ENCODE measurements at regions not wholly inside any gene's neighbourhood (a gene's known extent, or its start where the extent isn't known, plus 50 kb on each side); places are given as distances from the start of the nearest gene placed in this dataset.

DNA sequence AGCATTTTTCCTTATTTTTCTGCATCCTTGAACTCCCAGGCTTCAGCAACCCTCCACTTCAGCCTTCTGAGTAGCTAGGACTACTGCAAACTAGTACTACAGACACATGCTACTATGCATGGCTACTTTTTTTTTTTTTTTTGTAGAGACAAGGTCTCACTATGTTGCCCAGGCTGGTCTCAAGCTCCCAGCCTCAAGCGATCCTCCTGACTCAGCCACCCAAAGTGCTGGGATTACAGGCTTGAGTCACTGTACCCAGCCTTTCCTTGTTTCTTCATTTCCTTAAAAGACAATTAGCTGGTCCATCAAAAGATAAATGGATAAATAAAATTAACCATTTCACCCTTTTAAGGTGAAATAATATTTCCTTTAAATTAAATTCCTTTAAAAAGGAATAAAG is 205.8 kb downstream of the SPTSSA start:
- Mint-ChIP-seq H3K27me3 (no peaks in the 10 kb centered on the region), H3K9me3 (ENCODE audit: low read depth) (no peaks in the 10 kb centered on the region), H3K4me1 (ENCODE audit: low read depth) (no peaks in the 10 kb centered on the region), H3K27ac (no peak overlapping the region), H3K4me3 (ENCODE audit: low read depth) (no peak overlapping the region), H3K36me3 (ENCODE audit: insufficient read depth) (no peaks in the 10 kb centered on the region)
- no peak for DNase-seq (ENCODE audit: low spot score, unreplicated experiment)
- TF ChIP-seq, protein P1, sequence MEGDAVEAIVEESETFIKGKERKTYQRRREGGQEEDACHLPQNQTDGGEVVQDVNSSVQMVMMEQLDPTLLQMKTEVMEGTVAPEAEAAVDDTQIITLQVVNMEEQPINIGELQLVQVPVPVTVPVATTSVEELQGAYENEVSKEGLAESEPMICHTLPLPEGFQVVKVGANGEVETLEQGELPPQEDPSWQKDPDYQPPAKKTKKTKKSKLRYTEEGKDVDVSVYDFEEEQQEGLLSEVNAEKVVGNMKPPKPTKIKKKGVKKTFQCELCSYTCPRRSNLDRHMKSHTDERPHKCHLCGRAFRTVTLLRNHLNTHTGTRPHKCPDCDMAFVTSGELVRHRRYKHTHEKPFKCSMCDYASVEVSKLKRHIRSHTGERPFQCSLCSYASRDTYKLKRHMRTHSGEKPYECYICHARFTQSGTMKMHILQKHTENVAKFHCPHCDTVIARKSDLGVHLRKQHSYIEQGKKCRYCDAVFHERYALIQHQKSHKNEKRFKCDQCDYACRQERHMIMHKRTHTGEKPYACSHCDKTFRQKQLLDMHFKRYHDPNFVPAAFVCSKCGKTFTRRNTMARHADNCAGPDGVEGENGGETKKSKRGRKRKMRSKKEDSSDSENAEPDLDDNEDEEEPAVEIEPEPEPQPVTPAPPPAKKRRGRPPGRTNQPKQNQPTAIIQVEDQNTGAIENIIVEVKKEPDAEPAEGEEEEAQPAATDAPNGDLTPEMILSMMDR (IDR thresholded peaks at IDR 0.05; ENCODE audit: unreplicated experiment), result no peak

GRCh38 chr14:34254571-34254970 is 207.5 kb downstream of the SPTSSA start:
- Mint-ChIP-seq H3K4me3 (ENCODE audit: low read depth) (no peak overlapping the region), H3K27ac (no peak overlapping the region), H3K36me3 (ENCODE audit: insufficient read depth) (no peaks in the 10 kb centered on the region), H3K9me3 (ENCODE audit: low read depth) (no peaks in the 10 kb centered on the region), H3K27me3 (no peaks in the 10 kb centered on the region), H3K4me1 (ENCODE audit: low read depth) (no peaks in the 10 kb centered on the region)
- TF ChIP-seq, protein P1 (IDR thresholded peaks at IDR 0.05; ENCODE audit: unreplicated experiment), result no peak
- no peak for DNase-seq (ENCODE audit: low spot score, unreplicated experiment)

- no peak for DNase-seq (ENCODE audit: low spot score, unreplicated experiment)
- Mint-ChIP-seq H3K4me3 (ENCODE audit: low read depth) (no peak overlapping the region), H3K27ac (no peak overlapping the region), H3K27me3 (no peaks in the 10 kb centered on the region), H3K36me3 (ENCODE audit: insufficient read depth) (no peaks in the 10 kb centered on the region), H3K9me3 (ENCODE audit: low read depth) (no peaks in the 10 kb centered on the region), H3K4me1 (ENCODE audit: low read depth) (no peaks in the 10 kb centered on the region)
- TF ChIP-seq, protein P1 (IDR thresholded peaks at IDR 0.05; ENCODE audit: unreplicated experiment), result no peak
Observed at GRCh38 chr14:34254031-34254430, 208.0 kb downstream of the SPTSSA start.

DNA sequence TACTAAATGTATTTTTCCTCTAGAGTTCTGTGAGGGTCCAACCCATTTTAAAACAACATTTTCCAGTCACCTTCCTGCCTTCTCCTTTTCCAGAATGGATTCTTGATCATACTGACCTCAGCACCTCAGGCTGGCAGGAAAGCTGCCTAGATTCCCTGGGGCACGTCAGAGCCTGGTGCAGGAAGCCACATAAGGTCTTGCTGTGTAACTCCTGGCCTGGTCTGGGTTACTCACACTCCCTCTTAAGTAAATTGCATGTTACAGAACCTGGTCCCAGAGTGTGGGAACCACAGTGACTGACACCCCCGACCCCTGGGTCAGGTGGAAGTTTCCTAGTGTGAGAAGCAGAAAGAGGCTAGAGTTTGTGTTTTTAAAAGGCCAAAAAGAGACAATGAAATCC is 209.8 kb downstream of the SPTSSA start:
- no peaks in the 10 kb centered on the region for H3K9me3 Mint-ChIP-seq (ENCODE audit: low read depth)

DNA sequence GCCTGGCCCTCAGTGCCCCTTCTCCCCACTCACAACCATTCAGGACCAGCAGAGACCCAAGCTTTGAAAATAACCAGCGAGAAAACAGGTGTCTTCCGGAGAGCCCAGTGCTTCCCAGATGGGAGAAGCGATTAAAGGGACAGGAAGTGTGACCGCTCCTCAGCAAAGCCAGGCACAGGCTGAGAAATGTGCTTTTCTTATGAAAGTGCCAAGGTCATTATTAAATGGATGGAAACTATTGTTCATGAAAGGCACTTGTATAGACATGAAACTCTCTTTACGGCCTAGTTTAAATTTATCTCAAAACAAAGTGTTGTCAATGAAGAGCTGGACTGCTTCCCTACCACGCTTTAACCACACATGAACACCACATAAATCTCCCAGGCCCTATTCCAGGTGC is 210.4 kb downstream of the SPTSSA start:
- TF ChIP-seq, protein P1 (IDR thresholded peaks at IDR 0.05; ENCODE audit: unreplicated experiment), result no peak
- no peak for DNase-seq (ENCODE audit: low spot score, unreplicated experiment)
- Mint-ChIP-seq H3K4me3 (ENCODE audit: low read depth) (no peak overlapping the region), H3K36me3 (ENCODE audit: insufficient read depth) (no peaks in the 10 kb centered on the region), H3K27ac (no peak overlapping the region), H3K9me3 (ENCODE audit: low read depth) (no peaks in the 10 kb centered on the region), H3K4me1 (ENCODE audit: low read depth) (no peaks in the 10 kb centered on the region), H3K27me3 (no peaks in the 10 kb centered on the region)

More for the DNA sequence above, 209.8 kb downstream of the SPTSSA start:
- H3K36me3 Mint-ChIP-seq (ENCODE audit: insufficient read depth), result no peaks in the 10 kb centered on the region
- no peak overlapping the region for H3K27ac Mint-ChIP-seq
- no peaks in the 10 kb centered on the region for H3K27me3 Mint-ChIP-seq
- TF ChIP-seq, protein P1 (IDR thresholded peaks at IDR 0.05; ENCODE audit: unreplicated experiment), result no peak
- no peak for DNase-seq (ENCODE audit: low spot score, unreplicated experiment)
- H3K4me3 Mint-ChIP-seq (ENCODE audit: low read depth), result no peak overlapping the region
- no peaks in the 10 kb centered on the region for H3K4me1 Mint-ChIP-seq (ENCODE audit: low read depth)
